Esophagus squamous epithelium (tissue), 4 donors: ENCODE measurements at regions not wholly inside any gene's neighbourhood (a gene's known extent, or its start where the extent isn't known, plus 50 kb on each side); places are given as distances from the start of the nearest gene placed in this dataset.

Experiments used
- CTCF ChIP-seq, 6 experiments: fragments of 450-650 bp in 4 of 6; fragments of 200-600 bp in 2 of 6; sonication (generic) in 2 of 6; IDR thresholded peaks; one replicate each; pipeline ENCODE4 v1.5.1; 2016 to 2019; ENCODE audit warnings: antibody characterized with exemption in 6 of 6, mild to moderate bottlenecking in 4 of 6, moderate library complexity in 4 of 6
- POLR2A ChIP-seq, 4 donors: fragments of 450-650 bp; IDR thresholded peaks; one replicate each; pipeline ENCODE4 v1.6.1; 2017; ENCODE audit warnings: antibody characterized with exemption in 4 of 4, mild to moderate bottlenecking in 4 of 4, moderate library complexity in 3 of 4

- TF ChIP-seq CTCF (IDR thresholded peaks at IDR 0.05) (no peak), POLR2A (IDR thresholded peaks at IDR 0.05) (no peak)
These were observed 528.6 kb downstream of the FUT8 start for GRCh38 chr14:65941091-65941490.
